ENCODE measurements at regions not wholly inside any gene's neighbourhood (a gene's known extent, or its start where the extent isn't known, plus 50 kb on each side); places are given as distances from the start of the nearest gene placed in this dataset.

DNA sequence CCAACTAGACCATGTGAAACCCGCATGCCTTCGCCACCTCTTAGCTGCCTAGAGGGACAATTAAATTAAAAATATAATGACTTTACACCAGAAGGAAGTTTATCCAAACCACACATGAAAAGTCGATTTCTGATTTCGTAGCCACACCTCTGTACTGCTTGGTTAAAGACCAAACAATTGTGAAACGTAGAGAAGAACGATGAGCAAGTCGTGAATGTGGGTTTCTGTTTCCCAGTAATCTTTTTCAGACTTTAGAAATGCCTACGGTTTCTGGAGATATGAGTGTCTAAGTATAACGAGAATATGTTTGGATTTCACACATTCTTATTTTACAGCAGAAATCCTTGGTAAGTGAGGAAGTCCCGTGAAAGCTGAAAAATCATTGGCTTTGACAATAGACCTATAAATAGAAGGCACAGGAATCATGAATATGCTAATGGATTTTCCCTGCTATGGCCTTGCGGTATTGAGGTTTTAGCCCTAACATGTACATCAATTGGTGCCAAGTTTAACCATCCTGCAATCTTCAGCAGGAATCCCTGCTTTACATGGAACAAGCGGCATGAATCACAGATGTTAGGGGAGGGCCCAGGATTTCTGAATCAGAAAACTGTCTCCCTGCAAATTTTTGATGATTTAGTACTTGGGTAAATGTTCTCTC lies 105.6 kb downstream of the TTC32 start:
- POLR2A ChIA-PET = no interaction called here

DNA sequence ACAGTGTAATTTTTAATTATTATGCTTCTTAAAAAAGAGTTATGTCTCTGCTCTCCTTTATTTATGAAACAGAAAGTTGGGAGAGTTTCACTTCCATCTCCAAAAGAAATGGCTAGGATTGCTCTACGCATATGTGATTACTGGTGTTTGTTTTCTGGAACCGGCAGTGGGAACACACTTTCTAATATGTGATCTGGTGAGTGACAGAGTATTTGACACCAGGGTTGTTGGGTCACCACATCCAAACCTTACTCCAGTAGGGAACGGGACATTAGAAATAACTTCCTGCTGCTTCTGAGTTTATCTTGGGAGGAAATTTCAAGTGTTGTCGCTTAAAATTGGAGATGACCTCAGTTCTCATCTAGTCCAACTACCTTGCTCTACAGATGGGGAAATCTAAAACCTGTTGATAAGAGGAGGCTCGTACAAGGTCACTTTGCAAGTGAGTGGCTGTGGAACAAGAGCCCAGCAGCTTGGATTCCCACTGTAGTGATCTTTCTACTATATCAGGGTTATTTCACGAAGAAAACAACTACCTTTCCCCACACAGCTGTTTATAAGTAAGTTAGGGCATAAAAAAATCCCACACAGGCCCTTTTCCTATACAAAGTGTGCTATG lies 108.5 kb downstream of the TTC32 start:
- ATAC-seq (no peak), DNase-seq (ENCODE audit: low read depth, low spot score) (no peak)
- TF ChIP-seq, protein P1, sequence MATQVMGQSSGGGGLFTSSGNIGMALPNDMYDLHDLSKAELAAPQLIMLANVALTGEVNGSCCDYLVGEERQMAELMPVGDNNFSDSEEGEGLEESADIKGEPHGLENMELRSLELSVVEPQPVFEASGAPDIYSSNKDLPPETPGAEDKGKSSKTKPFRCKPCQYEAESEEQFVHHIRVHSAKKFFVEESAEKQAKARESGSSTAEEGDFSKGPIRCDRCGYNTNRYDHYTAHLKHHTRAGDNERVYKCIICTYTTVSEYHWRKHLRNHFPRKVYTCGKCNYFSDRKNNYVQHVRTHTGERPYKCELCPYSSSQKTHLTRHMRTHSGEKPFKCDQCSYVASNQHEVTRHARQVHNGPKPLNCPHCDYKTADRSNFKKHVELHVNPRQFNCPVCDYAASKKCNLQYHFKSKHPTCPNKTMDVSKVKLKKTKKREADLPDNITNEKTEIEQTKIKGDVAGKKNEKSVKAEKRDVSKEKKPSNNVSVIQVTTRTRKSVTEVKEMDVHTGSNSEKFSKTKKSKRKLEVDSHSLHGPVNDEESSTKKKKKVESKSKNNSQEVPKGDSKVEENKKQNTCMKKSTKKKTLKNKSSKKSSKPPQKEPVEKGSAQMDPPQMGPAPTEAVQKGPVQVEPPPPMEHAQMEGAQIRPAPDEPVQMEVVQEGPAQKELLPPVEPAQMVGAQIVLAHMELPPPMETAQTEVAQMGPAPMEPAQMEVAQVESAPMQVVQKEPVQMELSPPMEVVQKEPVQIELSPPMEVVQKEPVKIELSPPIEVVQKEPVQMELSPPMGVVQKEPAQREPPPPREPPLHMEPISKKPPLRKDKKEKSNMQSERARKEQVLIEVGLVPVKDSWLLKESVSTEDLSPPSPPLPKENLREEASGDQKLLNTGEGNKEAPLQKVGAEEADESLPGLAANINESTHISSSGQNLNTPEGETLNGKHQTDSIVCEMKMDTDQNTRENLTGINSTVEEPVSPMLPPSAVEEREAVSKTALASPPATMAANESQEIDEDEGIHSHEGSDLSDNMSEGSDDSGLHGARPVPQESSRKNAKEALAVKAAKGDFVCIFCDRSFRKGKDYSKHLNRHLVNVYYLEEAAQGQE (IDR thresholded peaks at IDR 0.05; ENCODE audit: insufficient read depth in 1 of 2, low read depth in 2 of 2, low read length in 1 of 2) = no peak
- no peak for TF ChIP-seq POLR2AphosphoS5 (IDR thresholded peaks at IDR 0.05; ENCODE audit: low read depth, low read length)
- Histone ChIP-seq H3K27ac (ENCODE audit: low read length) (no peak overlapping the region), H3K4me1 (ENCODE audit: control insufficient read depth, insufficient read depth, low read length) (no peaks in the 10 kb centered on the region), H3K4me3 (ENCODE audit: low read depth in 2 of 2, low read length in 2 of 2) (no peak overlapping the region), H3K27me3 (ENCODE audit: control insufficient read depth, insufficient read depth, low read length) (no peaks in the 10 kb centered on the region), H3K36me3 (ENCODE audit: control insufficient read depth, insufficient read depth, low read length) (no peaks in the 10 kb centered on the region), H3K9me3 (ENCODE audit: control insufficient read depth, insufficient read depth, low read depth, low read length) (no peaks in the 10 kb centered on the region)
- BruUV-seq (replicated peaks) = no TSS peak
- in situ Hi-C loops (cut with HindIII; ENCODE audit: low pct_unique_long_range_greater_than_20kb, low sequenced_read_pairs) (no loop called here), intact Hi-C loops (cut with micrococcal nuclease; ENCODE audit: unreplicated experiment) (no loop called here)
- ChIA-PET CTCF (no interaction called here), POLR2A (no interaction called here)

More for the DNA sequence above, 105.6 kb downstream of the TTC32 start:
- no peak overlapping the region for H3K4me3 ChIP-seq (ENCODE audit: low read depth in 2 of 2, low read length in 2 of 2)
- H3K9me3 ChIP-seq (ENCODE audit: control insufficient read depth, insufficient read depth, low read depth, low read length) = no peaks in the 10 kb centered on the region
- intact Hi-C loops (cut with micrococcal nuclease; ENCODE audit: unreplicated experiment) = no loop called here
- TF ChIP-seq SIN3A (IDR thresholded peaks at IDR 0.05; ENCODE audit: borderline replicate concordance, insufficient read depth, low read depth, low read length) (no peak), TCF7L2 (IDR thresholded peaks at IDR 0.05; ENCODE audit: low read depth, low read length) (no peak), POLR2AphosphoS5 (IDR thresholded peaks at IDR 0.05; ENCODE audit: low read depth, low read length) (no peak)
- TF ChIP-seq, protein P1 (IDR thresholded peaks at IDR 0.05; ENCODE audit: insufficient read depth in 1 of 2, low read depth in 2 of 2, low read length in 1 of 2) = no peak
- TF ChIP-seq, protein P2, sequence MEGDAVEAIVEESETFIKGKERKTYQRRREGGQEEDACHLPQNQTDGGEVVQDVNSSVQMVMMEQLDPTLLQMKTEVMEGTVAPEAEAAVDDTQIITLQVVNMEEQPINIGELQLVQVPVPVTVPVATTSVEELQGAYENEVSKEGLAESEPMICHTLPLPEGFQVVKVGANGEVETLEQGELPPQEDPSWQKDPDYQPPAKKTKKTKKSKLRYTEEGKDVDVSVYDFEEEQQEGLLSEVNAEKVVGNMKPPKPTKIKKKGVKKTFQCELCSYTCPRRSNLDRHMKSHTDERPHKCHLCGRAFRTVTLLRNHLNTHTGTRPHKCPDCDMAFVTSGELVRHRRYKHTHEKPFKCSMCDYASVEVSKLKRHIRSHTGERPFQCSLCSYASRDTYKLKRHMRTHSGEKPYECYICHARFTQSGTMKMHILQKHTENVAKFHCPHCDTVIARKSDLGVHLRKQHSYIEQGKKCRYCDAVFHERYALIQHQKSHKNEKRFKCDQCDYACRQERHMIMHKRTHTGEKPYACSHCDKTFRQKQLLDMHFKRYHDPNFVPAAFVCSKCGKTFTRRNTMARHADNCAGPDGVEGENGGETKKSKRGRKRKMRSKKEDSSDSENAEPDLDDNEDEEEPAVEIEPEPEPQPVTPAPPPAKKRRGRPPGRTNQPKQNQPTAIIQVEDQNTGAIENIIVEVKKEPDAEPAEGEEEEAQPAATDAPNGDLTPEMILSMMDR (IDR thresholded peaks at IDR 0.05) = no peak
- no peak overlapping the region for H3K27ac ChIP-seq (ENCODE audit: low read length)
- in situ Hi-C loops (cut with HindIII; ENCODE audit: low pct_unique_long_range_greater_than_20kb, low sequenced_read_pairs) = no loop called here
- H3K36me3 ChIP-seq (ENCODE audit: control insufficient read depth, insufficient read depth, low read length) = no peaks in the 10 kb centered on the region
- BruUV-seq (replicated peaks) = no TSS peak
- H3K27me3 ChIP-seq (ENCODE audit: control insufficient read depth, insufficient read depth, low read length) = no peaks in the 10 kb centered on the region
- CTCF ChIA-PET = no interaction called here
- H3K4me1 ChIP-seq (ENCODE audit: control insufficient read depth, insufficient read depth, low read length) = peaks cover 16% of the 10 kb centered on the region
- ATAC-seq = no peak
- no peak for DNase-seq (ENCODE audit: low read depth, low spot score)
